ENCODE measurements at regions not wholly inside any gene's neighbourhood (a gene's known extent, or its start where the extent isn't known, plus 50 kb on each side); places are given as distances from the start of the nearest gene placed in this dataset.

- no peak overlapping the region for H3K4me3 ChIP-seq (ENCODE audit: low read depth, low read length)
- POLR2A ChIA-PET = no interaction called here
- H3K9me3 ChIP-seq (ENCODE audit: control insufficient read depth, insufficient read depth, low read depth, low read length) = no peaks in the 10 kb centered on the region
- H3K27ac ChIP-seq (ENCODE audit: extremely low read depth, low read depth, low read length) = no peak overlapping the region
- CTCF ChIA-PET = no interaction called here
- no peaks in the 10 kb centered on the region for H3K36me3 ChIP-seq (ENCODE audit: control insufficient read depth in 2 of 2, insufficient read depth in 1 of 2, low read length in 2 of 2)
- TF ChIP-seq ZNF221 (tag by site-specific recombination; IDR thresholded peaks at IDR 0.05; ENCODE audit: borderline replicate concordance) = no peak
- TF ChIP-seq ZNF10 (tag by site-specific recombination; IDR thresholded peaks at IDR 0.05) = no peak
- TF ChIP-seq ZNF596 (tag by site-specific recombination; IDR thresholded peaks at IDR 0.05) = no peak
- TF ChIP-seq ZNF223 (tag by site-specific recombination; IDR thresholded peaks at IDR 0.05) = no peak
- TF ChIP-seq WT1 (tag by site-specific recombination; IDR thresholded peaks at IDR 0.05) = no peak
- TF ChIP-seq, protein P1, sequence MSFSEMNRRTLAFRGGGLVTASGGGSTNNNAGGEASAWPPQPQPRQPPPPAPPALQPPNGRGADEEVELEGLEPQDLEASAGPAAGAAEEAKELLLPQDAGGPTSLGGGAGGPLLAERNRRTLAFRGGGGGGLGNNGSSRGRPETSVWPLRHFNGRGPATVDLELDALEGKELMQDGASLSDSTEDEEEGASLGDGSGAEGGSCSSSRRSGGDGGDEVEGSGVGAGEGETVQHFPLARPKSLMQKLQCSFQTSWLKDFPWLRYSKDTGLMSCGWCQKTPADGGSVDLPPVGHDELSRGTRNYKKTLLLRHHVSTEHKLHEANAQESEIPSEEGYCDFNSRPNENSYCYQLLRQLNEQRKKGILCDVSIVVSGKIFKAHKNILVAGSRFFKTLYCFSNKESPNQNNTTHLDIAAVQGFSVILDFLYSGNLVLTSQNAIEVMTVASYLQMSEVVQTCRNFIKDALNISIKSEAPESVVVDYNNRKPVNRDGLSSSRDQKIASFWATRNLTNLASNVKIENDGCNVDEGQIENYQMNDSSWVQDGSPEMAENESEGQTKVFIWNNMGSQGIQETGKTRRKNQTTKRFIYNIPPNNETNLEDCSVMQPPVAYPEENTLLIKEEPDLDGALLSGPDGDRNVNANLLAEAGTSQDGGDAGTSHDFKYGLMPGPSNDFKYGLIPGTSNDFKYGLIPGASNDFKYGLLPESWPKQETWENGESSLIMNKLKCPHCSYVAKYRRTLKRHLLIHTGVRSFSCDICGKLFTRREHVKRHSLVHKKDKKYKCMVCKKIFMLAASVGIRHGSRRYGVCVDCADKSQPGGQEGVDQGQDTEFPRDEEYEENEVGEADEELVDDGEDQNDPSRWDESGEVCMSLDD (tag by site-specific recombination; IDR thresholded peaks at IDR 0.05) = no peak
- TF ChIP-seq, protein P2, sequence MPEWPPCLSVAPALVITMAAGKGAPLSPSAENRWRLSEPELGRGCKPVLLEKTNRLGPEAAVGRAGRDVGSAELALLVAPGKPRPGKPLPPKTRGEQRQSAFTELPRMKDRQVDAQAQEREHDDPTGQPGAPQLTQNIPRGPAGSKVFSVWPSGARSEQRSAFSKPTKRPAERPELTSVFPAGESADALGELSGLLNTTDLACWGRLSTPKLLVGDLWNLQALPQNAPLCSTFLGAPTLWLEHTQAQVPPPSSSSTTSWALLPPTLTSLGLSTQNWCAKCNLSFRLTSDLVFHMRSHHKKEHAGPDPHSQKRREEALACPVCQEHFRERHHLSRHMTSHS (tag by site-specific recombination; IDR thresholded peaks at IDR 0.05) = no peak
- no peak for TF ChIP-seq ZNF518A (tag by site-specific recombination; conservative IDR thresholded peaks at IDR 0.05; ENCODE audit: low read depth)
- TF ChIP-seq, protein P3, sequence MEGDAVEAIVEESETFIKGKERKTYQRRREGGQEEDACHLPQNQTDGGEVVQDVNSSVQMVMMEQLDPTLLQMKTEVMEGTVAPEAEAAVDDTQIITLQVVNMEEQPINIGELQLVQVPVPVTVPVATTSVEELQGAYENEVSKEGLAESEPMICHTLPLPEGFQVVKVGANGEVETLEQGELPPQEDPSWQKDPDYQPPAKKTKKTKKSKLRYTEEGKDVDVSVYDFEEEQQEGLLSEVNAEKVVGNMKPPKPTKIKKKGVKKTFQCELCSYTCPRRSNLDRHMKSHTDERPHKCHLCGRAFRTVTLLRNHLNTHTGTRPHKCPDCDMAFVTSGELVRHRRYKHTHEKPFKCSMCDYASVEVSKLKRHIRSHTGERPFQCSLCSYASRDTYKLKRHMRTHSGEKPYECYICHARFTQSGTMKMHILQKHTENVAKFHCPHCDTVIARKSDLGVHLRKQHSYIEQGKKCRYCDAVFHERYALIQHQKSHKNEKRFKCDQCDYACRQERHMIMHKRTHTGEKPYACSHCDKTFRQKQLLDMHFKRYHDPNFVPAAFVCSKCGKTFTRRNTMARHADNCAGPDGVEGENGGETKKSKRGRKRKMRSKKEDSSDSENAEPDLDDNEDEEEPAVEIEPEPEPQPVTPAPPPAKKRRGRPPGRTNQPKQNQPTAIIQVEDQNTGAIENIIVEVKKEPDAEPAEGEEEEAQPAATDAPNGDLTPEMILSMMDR (tag by site-specific recombination; IDR thresholded peaks at IDR 0.05) = no peak
- TF ChIP-seq ZNF302 (tag by site-specific recombination; IDR thresholded peaks at IDR 0.05; ENCODE audit: low read depth) = no peak
- no peak for TF ChIP-seq ZNF48 (tag by site-specific recombination; IDR thresholded peaks at IDR 0.05)
- no peak for TF ChIP-seq ZNF704 (tag by site-specific recombination; IDR thresholded peaks at IDR 0.05)
- TF ChIP-seq ZNF37A (tag by site-specific recombination; IDR thresholded peaks at IDR 0.05) = no peak
- TF ChIP-seq ZNF350 (tag by site-specific recombination; IDR thresholded peaks at IDR 0.05) = no peak
- TF ChIP-seq SCRT2 (tag by site-specific recombination; IDR thresholded peaks at IDR 0.05) = no peak
- TF ChIP-seq HOXC10 (CRISPR knock-in tag; IDR thresholded peaks at IDR 0.05) = no peak
- no peak for TF ChIP-seq ZNF132 (tag by site-specific recombination; IDR thresholded peaks at IDR 0.05; ENCODE audit: borderline replicate concordance)
- TF ChIP-seq BCL11A (tag by site-specific recombination; IDR thresholded peaks at IDR 0.05; ENCODE audit: low read depth) = no peak
- TF ChIP-seq ZNF777 (tag by site-specific recombination; IDR thresholded peaks at IDR 0.05; ENCODE audit: borderline replicate concordance) = no peak
- TF ChIP-seq, protein P4, sequence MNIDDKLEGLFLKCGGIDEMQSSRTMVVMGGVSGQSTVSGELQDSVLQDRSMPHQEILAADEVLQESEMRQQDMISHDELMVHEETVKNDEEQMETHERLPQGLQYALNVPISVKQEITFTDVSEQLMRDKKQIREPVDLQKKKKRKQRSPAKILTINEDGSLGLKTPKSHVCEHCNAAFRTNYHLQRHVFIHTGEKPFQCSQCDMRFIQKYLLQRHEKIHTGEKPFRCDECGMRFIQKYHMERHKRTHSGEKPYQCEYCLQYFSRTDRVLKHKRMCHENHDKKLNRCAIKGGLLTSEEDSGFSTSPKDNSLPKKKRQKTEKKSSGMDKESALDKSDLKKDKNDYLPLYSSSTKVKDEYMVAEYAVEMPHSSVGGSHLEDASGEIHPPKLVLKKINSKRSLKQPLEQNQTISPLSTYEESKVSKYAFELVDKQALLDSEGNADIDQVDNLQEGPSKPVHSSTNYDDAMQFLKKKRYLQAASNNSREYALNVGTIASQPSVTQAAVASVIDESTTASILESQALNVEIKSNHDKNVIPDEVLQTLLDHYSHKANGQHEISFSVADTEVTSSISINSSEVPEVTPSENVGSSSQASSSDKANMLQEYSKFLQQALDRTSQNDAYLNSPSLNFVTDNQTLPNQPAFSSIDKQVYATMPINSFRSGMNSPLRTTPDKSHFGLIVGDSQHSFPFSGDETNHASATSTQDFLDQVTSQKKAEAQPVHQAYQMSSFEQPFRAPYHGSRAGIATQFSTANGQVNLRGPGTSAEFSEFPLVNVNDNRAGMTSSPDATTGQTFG (tag by site-specific recombination; IDR thresholded peaks at IDR 0.05; ENCODE audit: borderline replicate concordance) = no peak
- H3K4me1 ChIP-seq (ENCODE audit: control insufficient read depth, insufficient read depth, low read length) = no peaks in the 10 kb centered on the region
Observed at GRCh38 chr3:162540421-162540820, 1043.8 kb downstream of the OTOL1 start.
